WTC11 (cell line): ENCODE measurements at regions not wholly inside any gene's neighbourhood (a gene's known extent, or its start where the extent isn't known, plus 50 kb on each side); places are given as distances from the start of the nearest gene placed in this dataset.

Experiments
- ATAC-seq: fragments of 200-7000 bp; cut with Tn5 transposase; 2 replicates; pipeline ENCODE4 v1.10.0; 2021; ENCODE audit warnings: mild to moderate bottlenecking, moderate library complexity
- CTCF ChIA-PET: fragments of 300-600 bp; sonication (Branson Sonifier 250); formaldehyde crosslinking; loops from one replicate; lab custom pipeline; 2021; ENCODE audit warnings: antibody characterized with exemption; lab: Charles Lee
- POLR2A ChIA-PET: fragments of 350-600 bp; sonication (Branson Sonifier 250); formaldehyde crosslinking; loops from one replicate; lab custom pipeline; 2021; ENCODE audit warnings: antibody characterized with exemption; lab: Charles Lee
- DNase-seq: peaks from one replicate; pipeline ENCODE4 v3.0.0; 2021; ENCODE audit warnings: low spot score
- H3K27ac Mint-ChIP-seq: 2 replicates; pipeline ENCODE4 v1.8.0; 2021; ENCODE audit warnings: mixed read lengths
- H3K27me3 Mint-ChIP-seq: 2 replicates; pipeline ENCODE4 v1.8.0; 2021; ENCODE audit warnings: low read depth, mild to moderate bottlenecking, moderate library complexity, mixed read lengths
- H3K36me3 Mint-ChIP-seq: 2 replicates; pipeline ENCODE4 v1.8.0; 2021; ENCODE audit warnings: mixed read lengths
- H3K4me1 Mint-ChIP-seq: 2 replicates; pipeline ENCODE4 v1.8.0; 2022; ENCODE audit warnings: mixed read lengths
- H3K4me3 Mint-ChIP-seq: 2 replicates; pipeline ENCODE4 v1.8.0; 2021; ENCODE audit warnings: mild to moderate bottlenecking, moderate library complexity, mixed read lengths
- H3K9me3 Mint-ChIP-seq: 2 replicates; pipeline ENCODE4 v1.8.0; 2021; ENCODE audit warnings: mixed read lengths
- JAZF1 ChIP-seq: fragments of 250-450 bp; sonication (Bioruptor Pico); IDR thresholded peaks from 2 replicates; pipeline ENCODE4 v1.9.0; 2021; ENCODE audit warnings: moderate library complexity, mild to moderate bottlenecking, inconsistent platforms
- KAT7 ChIP-seq: sonication (generic); formaldehyde crosslinking; IDR thresholded peaks from 2 replicates; pipeline ENCODE4 v1.8.1; 2023; ENCODE audit warnings: missing genetic modification reagents, mild to moderate bottlenecking, borderline replicate concordance
- MXD4 ChIP-seq: fragments of 250-450 bp; sonication (Bioruptor Pico); IDR thresholded peaks from 2 replicates; pipeline ENCODE4 v1.8.0; 2021; ENCODE audit warnings: mild to moderate bottlenecking, moderate library complexity, borderline replicate concordance
- RELA ChIP-seq: sonication (generic); formaldehyde crosslinking; IDR thresholded peaks from 2 replicates; pipeline ENCODE4 v1.8.1; 2022; ENCODE audit warnings: missing genetic modification reagents, mild to moderate bottlenecking, borderline replicate concordance
- SOX15 ChIP-seq: fragments of 250-450 bp; sonication (Bioruptor Pico); IDR thresholded peaks from 2 replicates; pipeline ENCODE4 v1.9.0; 2021; ENCODE audit warnings: mild to moderate bottlenecking
- SP1 ChIP-seq: sonication (generic); formaldehyde crosslinking; conservative IDR thresholded peaks from 2 replicates; pipeline ENCODE4 v1.8.1; 2022; ENCODE audit warnings: missing genetic modification reagents
- TEAD4 ChIP-seq: sonication (generic); formaldehyde crosslinking; IDR thresholded peaks from 2 replicates; pipeline ENCODE4 v1.8.0; 2022; ENCODE audit warnings: mild to moderate bottlenecking, missing genetic modification reagents
- TP53 ChIP-seq: sonication (generic); formaldehyde crosslinking; IDR thresholded peaks from 2 replicates; pipeline ENCODE4 v1.8.1; 2023; ENCODE audit warnings: mild to moderate bottlenecking, missing genetic modification reagents
- ZNF317 ChIP-seq: sonication (generic); formaldehyde crosslinking; IDR thresholded peaks from 2 replicates; pipeline ENCODE4 v1.8.1; 2023; ENCODE audit warnings: low read depth, mild to moderate bottlenecking, moderate library complexity, missing genetic modification reagents, borderline replicate concordance
- ZNF396 ChIP-seq: fragments of 250-450 bp; sonication (Bioruptor Pico); IDR thresholded peaks from 2 replicates; pipeline ENCODE4 v1.8.0; 2021; ENCODE audit warnings: mild to moderate bottlenecking, moderate library complexity, borderline replicate concordance
- ZNF671 ChIP-seq: fragments of 250-450 bp; sonication (Bioruptor Pico); IDR thresholded peaks from 2 replicates; pipeline ENCODE4 v1.8.0; 2021; ENCODE audit warnings: mild to moderate bottlenecking
- TF ChIP-seq, protein P1 (sequence below): sonication (generic); formaldehyde crosslinking; IDR thresholded peaks from 2 replicates; pipeline ENCODE4 v1.8.0; 2023; ENCODE audit warnings: missing genetic modification reagents, mild to moderate bottlenecking, borderline replicate concordance
- TF ChIP-seq, protein P2 (sequence below): fragments of 250-450 bp; sonication (Bioruptor Pico); IDR thresholded peaks from 2 replicates; pipeline ENCODE4 v1.9.0; 2021; ENCODE audit warnings: moderate library complexity, mild to moderate bottlenecking, inconsistent platforms, borderline replicate concordance
- TF ChIP-seq, protein P3 (sequence below): sonication (generic); formaldehyde crosslinking; IDR thresholded peaks from 2 replicates; pipeline ENCODE4 v1.8.0; 2023; ENCODE audit warnings: mild to moderate bottlenecking, missing genetic modification reagents
- TF ChIP-seq, protein P4 (sequence below): sonication (generic); formaldehyde crosslinking; IDR thresholded peaks from 2 replicates; pipeline ENCODE4 v1.8.1; 2022; ENCODE audit warnings: mild to moderate bottlenecking, moderate library complexity, missing genetic modification reagents
- TF ChIP-seq, protein P5 (sequence below): fragments of 250-450 bp; sonication (Bioruptor Pico); IDR thresholded peaks from 2 replicates; pipeline ENCODE4 v1.9.0; 2021; ENCODE audit warnings: mild to moderate bottlenecking
- TF ChIP-seq, protein P6 (sequence below): sonication (generic); formaldehyde crosslinking; IDR thresholded peaks from 2 replicates; pipeline ENCODE4 v1.8.1; 2022; ENCODE audit warnings: low read depth, mild to moderate bottlenecking, moderate library complexity, missing genetic modification reagents, borderline replicate concordance
- TF ChIP-seq, protein P7 (sequence below): sonication (generic); formaldehyde crosslinking; IDR thresholded peaks from 2 replicates; pipeline ENCODE4 v1.8.1; 2023; ENCODE audit warnings: mild to moderate bottlenecking, moderate library complexity, missing genetic modification reagents
- TF ChIP-seq, protein P8 (sequence below): sonication (generic); formaldehyde crosslinking; IDR thresholded peaks from 2 replicates; pipeline ENCODE4 v1.8.0; 2022; ENCODE audit warnings: mild to moderate bottlenecking, missing genetic modification reagents
- TF ChIP-seq, protein P9 (sequence below): sonication (generic); formaldehyde crosslinking; IDR thresholded peaks from 2 replicates; pipeline ENCODE4 v1.8.1; 2022; ENCODE audit warnings: mild to moderate bottlenecking, missing genetic modification reagents, moderate library complexity, borderline replicate concordance

DNA sequence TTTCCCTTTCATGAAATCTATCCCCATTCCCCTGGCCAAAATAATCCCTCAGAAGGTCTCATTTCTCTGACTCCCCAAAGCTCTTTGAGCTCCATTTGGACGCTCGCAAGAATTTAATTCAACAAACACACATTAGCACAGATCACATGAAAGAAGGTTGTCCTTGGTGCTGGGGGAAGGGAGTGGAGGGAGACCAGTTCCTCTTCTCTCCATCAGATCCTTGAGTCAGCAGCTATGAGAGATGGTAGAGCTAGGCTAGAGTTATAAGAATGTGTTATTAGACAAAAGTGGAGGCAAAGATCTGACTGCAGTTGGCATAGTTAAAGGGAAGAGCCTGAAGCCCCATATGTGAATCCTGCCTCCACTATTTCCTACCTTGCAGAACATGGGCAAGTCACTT is 184.2 kb upstream of the CDYL start (continued):
- TF ChIP-seq, protein P1, sequence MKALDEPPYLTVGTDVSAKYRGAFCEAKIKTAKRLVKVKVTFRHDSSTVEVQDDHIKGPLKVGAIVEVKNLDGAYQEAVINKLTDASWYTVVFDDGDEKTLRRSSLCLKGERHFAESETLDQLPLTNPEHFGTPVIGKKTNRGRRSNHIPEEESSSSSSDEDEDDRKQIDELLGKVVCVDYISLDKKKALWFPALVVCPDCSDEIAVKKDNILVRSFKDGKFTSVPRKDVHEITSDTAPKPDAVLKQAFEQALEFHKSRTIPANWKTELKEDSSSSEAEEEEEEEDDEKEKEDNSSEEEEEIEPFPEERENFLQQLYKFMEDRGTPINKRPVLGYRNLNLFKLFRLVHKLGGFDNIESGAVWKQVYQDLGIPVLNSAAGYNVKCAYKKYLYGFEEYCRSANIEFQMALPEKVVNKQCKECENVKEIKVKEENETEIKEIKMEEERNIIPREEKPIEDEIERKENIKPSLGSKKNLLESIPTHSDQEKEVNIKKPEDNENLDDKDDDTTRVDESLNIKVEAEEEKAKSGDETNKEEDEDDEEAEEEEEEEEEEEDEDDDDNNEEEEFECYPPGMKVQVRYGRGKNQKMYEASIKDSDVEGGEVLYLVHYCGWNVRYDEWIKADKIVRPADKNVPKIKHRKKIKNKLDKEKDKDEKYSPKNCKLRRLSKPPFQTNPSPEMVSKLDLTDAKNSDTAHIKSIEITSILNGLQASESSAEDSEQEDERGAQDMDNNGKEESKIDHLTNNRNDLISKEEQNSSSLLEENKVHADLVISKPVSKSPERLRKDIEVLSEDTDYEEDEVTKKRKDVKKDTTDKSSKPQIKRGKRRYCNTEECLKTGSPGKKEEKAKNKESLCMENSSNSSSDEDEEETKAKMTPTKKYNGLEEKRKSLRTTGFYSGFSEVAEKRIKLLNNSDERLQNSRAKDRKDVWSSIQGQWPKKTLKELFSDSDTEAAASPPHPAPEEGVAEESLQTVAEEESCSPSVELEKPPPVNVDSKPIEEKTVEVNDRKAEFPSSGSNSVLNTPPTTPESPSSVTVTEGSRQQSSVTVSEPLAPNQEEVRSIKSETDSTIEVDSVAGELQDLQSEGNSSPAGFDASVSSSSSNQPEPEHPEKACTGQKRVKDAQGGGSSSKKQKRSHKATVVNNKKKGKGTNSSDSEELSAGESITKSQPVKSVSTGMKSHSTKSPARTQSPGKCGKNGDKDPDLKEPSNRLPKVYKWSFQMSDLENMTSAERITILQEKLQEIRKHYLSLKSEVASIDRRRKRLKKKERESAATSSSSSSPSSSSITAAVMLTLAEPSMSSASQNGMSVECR (CRISPR knock-in tag) = no peak

DNA sequence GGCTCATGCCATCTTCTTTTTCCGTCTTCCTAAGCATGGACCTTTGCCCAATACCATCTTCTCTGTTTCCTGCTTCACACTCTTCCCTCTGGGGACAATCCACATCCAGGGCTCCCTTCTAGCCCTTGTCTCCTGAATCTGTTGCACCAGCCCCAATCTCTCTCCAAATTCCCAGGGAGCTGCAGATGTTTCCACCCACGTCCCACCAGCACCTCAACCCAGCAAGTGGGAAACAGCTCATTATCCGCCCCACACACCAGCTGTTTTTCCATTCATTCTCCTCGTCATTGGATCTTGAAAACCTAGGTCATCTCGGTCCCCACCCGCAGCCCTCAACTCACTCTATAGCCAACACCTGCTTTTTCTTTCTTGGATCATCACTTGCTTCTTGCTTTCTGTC is 185.0 kb upstream of the CDYL start:
- no peaks in the 10 kb centered on the region for H3K36me3 Mint-ChIP-seq
- no peak for ATAC-seq
- H3K9me3 Mint-ChIP-seq = peaks cover 4% of the 10 kb centered on the region; the same call in 1 of the 2 replicates
- H3K4me1 Mint-ChIP-seq = no peaks in the 10 kb centered on the region
- no peak overlapping the region for H3K27ac Mint-ChIP-seq
- no peaks in the 10 kb centered on the region for H3K27me3 Mint-ChIP-seq
- no peak for TF ChIP-seq ZNF671 (CRISPR knock-in tag)
- TF ChIP-seq, protein P2, sequence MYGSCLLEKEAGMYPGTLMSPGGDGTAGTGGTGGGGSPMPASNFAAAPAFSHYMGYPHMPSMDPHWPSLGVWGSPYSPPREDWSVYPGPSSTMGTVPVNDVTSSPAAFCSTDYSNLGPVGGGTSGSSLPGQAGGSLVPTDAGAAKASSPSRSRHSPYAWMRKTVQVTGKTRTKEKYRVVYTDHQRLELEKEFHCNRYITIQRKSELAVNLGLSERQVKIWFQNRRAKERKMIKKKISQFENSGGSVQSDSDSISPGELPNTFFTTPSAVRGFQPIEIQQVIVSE (CRISPR knock-in tag) = no peak
- TF ChIP-seq, protein P3, sequence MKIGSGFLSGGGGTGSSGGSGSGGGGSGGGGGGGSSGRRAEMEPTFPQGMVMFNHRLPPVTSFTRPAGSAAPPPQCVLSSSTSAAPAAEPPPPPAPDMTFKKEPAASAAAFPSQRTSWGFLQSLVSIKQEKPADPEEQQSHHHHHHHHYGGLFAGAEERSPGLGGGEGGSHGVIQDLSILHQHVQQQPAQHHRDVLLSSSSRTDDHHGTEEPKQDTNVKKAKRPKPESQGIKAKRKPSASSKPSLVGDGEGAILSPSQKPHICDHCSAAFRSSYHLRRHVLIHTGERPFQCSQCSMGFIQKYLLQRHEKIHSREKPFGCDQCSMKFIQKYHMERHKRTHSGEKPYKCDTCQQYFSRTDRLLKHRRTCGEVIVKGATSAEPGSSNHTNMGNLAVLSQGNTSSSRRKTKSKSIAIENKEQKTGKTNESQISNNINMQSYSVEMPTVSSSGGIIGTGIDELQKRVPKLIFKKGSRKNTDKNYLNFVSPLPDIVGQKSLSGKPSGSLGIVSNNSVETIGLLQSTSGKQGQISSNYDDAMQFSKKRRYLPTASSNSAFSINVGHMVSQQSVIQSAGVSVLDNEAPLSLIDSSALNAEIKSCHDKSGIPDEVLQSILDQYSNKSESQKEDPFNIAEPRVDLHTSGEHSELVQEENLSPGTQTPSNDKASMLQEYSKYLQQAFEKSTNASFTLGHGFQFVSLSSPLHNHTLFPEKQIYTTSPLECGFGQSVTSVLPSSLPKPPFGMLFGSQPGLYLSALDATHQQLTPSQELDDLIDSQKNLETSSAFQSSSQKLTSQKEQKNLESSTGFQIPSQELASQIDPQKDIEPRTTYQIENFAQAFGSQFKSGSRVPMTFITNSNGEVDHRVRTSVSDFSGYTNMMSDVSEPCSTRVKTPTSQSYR = no peak
- no peak for TF ChIP-seq KAT7
- TF ChIP-seq, protein P4, sequence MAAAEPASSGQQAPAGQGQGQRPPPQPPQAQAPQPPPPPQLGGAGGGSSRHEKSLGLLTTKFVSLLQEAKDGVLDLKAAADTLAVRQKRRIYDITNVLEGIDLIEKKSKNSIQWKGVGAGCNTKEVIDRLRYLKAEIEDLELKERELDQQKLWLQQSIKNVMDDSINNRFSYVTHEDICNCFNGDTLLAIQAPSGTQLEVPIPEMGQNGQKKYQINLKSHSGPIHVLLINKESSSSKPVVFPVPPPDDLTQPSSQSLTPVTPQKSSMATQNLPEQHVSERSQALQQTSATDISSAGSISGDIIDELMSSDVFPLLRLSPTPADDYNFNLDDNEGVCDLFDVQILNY (CRISPR knock-in tag) = no peak
- no peak for TF ChIP-seq ZNF396 (CRISPR knock-in tag)
- TF ChIP-seq RELA (CRISPR knock-in tag) = no peak
- TF ChIP-seq, protein P5, sequence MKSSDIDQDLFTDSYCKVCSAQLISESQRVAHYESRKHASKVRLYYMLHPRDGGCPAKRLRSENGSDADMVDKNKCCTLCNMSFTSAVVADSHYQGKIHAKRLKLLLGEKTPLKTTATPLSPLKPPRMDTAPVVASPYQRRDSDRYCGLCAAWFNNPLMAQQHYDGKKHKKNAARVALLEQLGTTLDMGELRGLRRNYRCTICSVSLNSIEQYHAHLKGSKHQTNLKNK (CRISPR knock-in tag) = no peak
- TF ChIP-seq MXD4 (CRISPR knock-in tag) = no peak
- no peak for DNase-seq
- POLR2A ChIA-PET = no interaction called here
- CTCF ChIA-PET = no interaction called here
- H3K4me3 Mint-ChIP-seq = no peak overlapping the region

DNA sequence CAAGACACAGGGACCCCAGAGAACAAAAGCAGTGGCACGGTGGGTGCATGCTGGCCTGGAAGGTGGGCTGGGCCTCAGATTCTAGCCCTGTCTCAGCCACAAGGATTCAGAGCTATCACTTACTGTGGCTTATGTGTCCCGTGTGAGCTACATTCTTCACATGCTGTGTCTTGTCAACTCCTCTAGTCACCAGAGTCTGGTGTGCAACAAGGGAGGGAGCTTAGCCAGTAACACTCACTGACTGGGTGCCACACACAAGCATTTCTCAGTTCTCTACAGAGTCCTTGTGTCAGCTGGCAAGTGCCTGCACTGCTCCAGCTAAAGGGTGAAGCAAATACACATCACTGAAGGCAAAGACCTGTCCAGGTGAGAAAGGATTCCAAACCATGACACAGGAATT is 186.9 kb upstream of the CDYL start:
- no peak for DNase-seq
- Mint-ChIP-seq H3K4me1 (no peaks in the 10 kb centered on the region), H3K27me3 (no peaks in the 10 kb centered on the region), H3K36me3 (no peaks in the 10 kb centered on the region), H3K27ac (no peak overlapping the region), H3K4me3 (no peak overlapping the region), H3K9me3 (peaks cover 4% of the 10 kb centered on the region; the same call in 1 of the 2 replicates)
- ChIA-PET CTCF (no interaction called here), POLR2A (interaction anchor here (0.6 kb wide), 1 partner anchor 20 kb away, joined by 3 read pairs; no protein-coding TSS in a partner anchor)
- no peak for ATAC-seq
- TF ChIP-seq TEAD4 (CRISPR knock-in tag) (no peak), SOX15 (CRISPR knock-in tag) (no peak), TP53 (CRISPR knock-in tag) (no peak), ZNF317 (CRISPR knock-in tag) (no peak), SP1 (CRISPR knock-in tag) (no peak), JAZF1 (CRISPR knock-in tag) (no peak)
- TF ChIP-seq, protein P6, sequence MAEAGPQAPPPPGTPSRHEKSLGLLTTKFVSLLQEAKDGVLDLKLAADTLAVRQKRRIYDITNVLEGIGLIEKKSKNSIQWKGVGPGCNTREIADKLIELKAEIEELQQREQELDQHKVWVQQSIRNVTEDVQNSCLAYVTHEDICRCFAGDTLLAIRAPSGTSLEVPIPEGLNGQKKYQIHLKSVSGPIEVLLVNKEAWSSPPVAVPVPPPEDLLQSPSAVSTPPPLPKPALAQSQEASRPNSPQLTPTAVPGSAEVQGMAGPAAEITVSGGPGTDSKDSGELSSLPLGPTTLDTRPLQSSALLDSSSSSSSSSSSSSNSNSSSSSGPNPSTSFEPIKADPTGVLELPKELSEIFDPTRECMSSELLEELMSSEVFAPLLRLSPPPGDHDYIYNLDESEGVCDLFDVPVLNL (CRISPR knock-in tag) = no peak
- TF ChIP-seq, protein P7, sequence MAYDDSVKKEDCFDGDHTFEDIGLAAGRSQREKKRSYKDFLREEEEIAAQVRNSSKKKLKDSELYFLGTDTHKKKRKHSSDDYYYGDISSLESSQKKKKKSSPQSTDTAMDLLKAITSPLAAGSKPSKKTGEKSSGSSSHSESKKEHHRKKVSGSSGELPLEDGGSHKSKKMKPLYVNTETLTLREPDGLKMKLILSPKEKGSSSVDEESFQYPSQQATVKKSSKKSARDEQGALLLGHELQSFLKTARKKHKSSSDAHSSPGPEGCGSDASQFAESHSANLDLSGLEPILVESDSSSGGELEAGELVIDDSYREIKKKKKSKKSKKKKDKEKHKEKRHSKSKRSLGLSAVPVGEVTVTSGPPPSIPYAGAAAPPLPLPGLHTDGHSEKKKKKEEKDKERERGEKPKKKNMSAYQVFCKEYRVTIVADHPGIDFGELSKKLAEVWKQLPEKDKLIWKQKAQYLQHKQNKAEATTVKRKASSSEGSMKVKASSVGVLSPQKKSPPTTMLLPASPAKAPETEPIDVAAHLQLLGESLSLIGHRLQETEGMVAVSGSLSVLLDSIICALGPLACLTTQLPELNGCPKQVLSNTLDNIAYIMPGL = no peak
- TF ChIP-seq, protein P8, sequence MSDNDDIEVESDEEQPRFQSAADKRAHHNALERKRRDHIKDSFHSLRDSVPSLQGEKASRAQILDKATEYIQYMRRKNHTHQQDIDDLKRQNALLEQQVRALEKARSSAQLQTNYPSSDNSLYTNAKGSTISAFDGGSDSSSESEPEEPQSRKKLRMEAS (CRISPR knock-in tag) = no peak
- TF ChIP-seq, protein P9, sequence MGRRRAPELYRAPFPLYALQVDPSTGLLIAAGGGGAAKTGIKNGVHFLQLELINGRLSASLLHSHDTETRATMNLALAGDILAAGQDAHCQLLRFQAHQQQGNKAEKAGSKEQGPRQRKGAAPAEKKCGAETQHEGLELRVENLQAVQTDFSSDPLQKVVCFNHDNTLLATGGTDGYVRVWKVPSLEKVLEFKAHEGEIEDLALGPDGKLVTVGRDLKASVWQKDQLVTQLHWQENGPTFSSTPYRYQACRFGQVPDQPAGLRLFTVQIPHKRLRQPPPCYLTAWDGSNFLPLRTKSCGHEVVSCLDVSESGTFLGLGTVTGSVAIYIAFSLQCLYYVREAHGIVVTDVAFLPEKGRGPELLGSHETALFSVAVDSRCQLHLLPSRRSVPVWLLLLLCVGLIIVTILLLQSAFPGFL (CRISPR knock-in tag) = no peak
